HepG2 (cell line): ENCODE measurements at regions not wholly inside any gene's neighbourhood (a gene's known extent, or its start where the extent isn't known, plus 50 kb on each side); places are given as distances from the start of the nearest gene placed in this dataset.

Experiments
- PAX8 ChIP-seq: sonication (generic); formaldehyde crosslinking; IDR thresholded peaks from 2 replicates; pipeline ENCODE4 v1.8.0; 2022; ENCODE audit warnings: mild to moderate bottlenecking, missing genetic modification reagents, borderline replicate concordance
- RFX5 ChIP-seq: IDR thresholded peaks from 2 replicates; pipeline ENCODE4 v1.6.1; 2011; ENCODE audit warnings: low read depth, low read length, improper control_type of control experiment
- TF ChIP-seq, protein P1 (sequence below): sonication (generic); formaldehyde crosslinking; conservative IDR thresholded peaks from 2 replicates; pipeline ENCODE4 v1.4.0; 2020; ENCODE audit warnings: missing genetic modification reagents

DNA sequence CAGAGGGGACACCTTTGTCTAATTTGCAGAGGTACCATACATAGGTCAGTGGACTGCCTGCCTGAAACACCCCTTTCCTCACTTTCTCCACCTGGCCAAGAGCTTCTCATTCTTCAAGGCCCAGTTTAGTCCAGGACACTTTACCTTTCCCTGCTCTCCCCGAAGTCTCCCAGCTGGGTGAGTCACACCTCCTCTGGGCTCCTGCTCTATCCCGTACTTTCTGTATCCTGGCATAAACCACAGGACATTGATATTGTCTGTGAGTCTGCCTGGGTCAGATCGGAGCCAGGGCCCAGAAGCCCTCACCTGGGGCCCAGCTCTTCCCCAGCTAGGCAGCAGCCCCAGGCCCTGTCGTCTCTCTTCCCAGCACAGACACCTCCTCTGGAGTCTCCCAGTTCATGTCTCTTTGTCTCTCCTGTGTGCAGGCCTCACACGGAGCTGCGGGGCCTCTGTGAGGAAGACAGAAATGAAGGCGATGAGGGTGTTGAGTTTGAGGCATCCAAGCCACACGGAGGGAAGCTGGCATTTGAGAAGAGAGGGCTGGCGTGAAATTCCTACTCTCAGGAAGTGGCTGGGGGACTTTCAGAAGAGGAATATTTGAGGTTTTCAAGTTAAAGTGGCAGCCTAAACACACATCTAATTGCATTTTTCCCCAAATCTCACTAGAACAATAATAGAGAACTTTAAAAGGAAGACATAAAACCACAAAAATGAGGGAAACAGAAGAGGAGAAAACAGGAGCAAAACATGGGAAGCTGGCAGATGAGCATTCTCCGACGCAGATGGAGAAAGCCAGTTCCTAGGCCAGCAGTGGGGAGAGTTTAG, 79.6 kb upstream of the LAPTM4A start:
- TF ChIP-seq PAX8 (CRISPR knock-in tag) (no peak), RFX5 (no peak)
- TF ChIP-seq, protein P1, sequence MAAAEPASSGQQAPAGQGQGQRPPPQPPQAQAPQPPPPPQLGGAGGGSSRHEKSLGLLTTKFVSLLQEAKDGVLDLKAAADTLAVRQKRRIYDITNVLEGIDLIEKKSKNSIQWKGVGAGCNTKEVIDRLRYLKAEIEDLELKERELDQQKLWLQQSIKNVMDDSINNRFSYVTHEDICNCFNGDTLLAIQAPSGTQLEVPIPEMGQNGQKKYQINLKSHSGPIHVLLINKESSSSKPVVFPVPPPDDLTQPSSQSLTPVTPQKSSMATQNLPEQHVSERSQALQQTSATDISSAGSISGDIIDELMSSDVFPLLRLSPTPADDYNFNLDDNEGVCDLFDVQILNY (CRISPR knock-in tag): no peak
